IPS DF 19.7 (cell line): ENCODE measurements at regions not wholly inside any gene's neighbourhood (a gene's known extent, or its start where the extent isn't known, plus 50 kb on each side); places are given as distances from the start of the nearest gene placed in this dataset.
"Not testable (repeated sequence)": the region's sequence is repeated elsewhere in the genome, so short reads cannot be mapped to it uniquely, and the experiment has no call there.

Experiments used
- DNase-seq: peaks from one replicate; pipeline ENCODE4 v3.0.0-alpha.2; 2013; ENCODE audit warnings: low read depth, low spot score

GRCh38 chr18:3328532-3328931 is 66.6 kb downstream of the MYL12B start:
- DNase-seq, result no peak

- DNase-seq, result peak; percentile 57
These were observed 67.5 kb downstream of the MYL12B start for GRCh38 chr18:3329471-3329870.

DNA sequence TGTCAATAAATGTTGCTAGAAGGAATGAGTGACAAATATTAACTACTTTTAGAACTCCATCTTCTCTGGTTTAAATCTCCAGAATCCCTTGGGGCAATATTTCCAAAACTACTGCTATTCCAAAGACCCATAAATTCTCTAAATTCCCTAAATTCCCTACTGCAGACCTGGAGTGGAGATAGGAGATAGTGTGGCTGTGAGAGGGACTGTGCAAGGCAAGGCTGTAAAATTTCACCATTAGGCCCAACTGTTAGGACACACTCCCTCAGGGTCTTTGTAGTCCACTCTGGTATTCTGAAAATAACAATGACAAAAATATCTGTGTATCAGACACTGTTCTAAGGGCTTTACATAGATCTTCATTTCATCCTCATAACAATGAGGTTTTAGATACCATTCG is 67.9 kb downstream of the MYL12B start:
- DNase-seq, result no peak

DNA sequence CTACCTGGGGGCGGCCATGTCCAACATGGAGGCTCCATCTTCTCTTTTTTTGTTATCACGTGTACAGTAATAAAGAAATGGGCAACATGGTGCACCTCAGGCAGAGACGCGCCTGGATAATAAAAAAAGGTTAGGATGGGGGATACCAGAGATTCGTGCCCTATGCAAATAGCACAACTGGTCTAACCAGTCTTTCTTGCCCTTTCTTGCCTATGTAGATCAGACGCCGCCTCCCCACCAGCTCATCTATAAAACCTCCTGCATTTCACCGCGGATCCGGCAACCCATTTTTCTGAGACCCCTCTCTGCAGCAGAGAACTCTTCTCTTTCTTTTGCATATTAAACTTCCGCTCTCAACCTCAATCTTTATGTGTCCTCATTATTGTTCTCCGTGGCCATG is 68.7 kb downstream of the MYL12B start:
- no peak for DNase-seq

DNA sequence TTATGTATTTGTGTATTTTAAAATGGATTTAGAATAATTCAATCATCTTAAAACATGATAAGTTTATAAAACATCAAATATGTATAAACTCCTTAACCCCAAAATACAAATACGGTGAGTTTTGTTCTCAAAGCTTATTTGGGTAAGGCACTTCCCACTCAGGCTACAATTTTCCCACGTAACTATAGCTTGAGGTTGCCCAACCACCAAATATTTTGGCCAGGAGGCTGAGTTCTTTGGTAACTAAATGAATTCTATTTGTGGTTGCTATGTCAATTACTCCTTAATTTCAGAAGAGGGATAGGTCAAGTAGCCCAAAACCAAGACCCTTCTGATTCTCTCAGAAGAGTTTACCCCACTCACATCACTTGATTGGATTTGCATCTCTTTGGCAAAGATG is 70.4 kb downstream of the MYL12B start:
- DNase-seq, result no peak

- peak; percentile 70 for DNase-seq
These were observed 71.3 kb downstream of the MYL12B start for GRCh38 chr18:3333056-3333720.

DNA sequence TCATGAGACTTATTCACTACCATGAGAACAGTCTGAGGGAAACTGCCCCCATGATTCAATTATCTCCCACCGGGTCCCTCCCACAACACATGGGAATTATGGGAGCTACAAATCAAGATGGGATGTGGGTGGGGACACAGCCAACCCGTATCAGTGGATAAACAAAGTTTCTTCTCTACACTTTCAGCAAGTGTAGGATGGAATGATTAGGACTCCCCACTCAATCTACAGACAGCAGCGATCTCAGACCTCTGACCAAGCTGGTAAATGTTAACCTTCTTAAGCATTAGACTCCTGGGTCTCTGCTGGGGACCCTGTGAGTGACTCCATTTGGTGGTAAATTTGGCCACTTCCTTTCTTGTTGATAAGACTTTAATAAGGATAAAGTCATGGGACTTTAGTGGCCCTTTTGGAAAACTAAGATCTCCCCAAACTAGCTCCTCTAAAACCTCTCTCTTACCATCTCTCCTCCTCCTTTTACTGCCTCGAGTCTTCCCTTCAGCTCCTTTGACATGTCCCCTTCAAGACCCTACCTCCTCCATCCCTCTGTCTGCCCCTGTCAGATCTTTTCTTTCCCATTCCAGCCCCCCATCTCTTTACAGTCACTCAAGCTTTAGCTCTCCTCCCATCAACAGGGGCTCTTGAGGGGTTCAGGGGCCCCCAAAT is 71.9 kb downstream of the MYL12B start:
- DNase-seq, result no peak

DNA sequence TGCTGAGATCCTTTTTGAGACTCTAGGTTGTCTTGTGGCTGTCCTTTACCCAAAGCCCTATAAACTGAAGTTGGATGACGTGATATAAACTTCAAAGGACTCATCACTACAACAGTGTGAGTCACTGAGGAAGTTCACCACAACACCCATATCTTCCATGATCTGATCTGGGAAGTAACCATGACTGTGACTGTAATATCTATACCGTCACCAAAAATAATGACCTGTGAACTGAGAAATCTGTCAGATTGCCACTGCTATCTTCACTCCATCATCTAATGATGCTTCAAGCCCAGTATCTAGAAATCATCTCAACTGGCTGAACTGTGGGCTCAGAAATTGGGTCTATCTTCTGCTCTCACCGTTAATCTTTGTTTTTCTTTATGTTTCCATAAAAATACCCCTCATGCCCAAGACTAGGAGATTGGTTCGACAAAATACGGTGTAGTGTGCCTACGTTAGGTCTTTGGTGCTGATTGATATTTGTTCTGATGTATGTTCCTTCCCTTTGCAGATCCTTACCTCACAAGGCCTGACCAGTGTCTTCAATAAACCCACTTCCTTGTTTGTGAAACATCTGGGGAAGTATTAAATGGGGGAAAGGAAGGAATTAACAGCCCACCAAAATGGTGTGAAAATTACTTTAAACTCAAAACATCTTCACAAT is 78.2 kb downstream of the MYL12B start:
- no peak for DNase-seq

DNA sequence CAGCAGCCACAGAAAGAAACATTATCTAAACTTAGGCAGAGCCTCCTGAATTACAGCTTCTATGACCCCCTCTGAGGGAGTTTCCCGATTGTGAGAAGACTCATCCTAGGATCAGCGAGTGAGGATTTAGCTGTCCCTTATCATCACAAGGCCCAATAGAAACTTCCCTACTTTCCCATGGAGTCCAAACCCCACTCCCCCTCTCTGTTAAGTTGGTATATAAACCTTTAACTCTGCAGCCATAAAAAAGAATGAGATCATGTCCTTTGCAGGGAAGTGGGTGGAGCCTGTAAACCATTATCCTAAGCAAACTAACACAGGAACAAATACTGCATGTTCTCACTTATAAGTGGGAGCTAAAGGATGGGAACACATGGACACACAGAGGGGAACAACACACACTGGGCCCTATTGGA is 78.8 kb downstream of the MYL12B start:
- DNase-seq, result no peak

DNA sequence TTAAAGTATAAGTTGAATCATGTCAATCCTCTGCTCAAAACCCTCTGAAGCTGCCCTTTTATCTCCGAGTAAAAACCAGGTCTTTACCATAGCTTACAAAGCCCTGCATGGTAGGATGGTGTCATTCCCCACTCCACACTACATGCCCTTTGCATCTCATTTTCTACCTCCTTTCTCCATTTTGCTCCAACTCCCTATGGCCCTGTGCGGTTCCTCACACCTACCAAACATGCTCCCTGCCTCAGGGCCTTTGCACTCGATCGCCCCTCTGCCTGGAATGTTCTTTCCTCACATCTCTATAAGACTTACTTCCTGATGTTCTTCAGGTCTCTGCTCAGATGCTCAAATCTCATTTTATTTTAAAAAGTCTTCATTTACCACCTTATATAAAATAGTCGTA is 80.7 kb downstream of the MYL12B start:
- DNase-seq, result no peak

DNA sequence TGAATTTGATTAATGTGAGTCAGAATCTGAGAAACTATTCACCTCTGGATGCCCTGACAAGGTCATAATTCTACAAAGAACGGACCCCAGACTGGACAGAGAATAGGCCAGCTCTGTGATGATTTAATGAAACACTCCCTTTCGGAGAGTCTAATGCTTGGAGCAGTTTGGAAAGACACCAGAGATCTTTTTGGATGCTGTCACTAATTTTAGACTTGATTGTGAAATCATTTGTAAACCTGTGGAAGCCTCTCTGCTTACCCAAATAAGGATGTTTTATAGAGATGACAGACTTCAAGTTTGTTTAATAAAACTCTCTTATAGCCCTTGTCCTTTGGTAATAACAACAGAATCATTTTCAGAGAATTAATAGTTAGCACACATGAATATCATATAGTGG is 83.5 kb downstream of the MYL12B start:
- no peak for DNase-seq

DNA sequence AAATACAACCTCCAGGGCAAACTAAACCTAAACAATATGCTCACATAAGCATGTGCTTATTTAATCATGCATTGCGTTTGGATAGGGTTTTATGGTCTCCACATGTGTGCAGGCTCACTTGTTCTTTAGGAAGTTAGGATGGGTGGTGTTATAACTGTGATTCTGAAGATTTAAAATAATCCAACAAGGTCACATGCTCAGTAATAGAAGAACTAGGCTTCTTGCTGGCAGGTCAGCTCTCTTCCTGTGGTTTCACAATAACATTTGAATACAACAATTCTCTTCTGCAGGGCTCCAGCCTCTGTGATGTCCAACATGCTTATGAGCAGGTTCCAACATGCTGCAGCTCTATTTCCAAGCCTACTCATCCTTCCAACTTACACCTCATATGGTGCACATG is 84.0 kb downstream of the MYL12B start:
- no peak for DNase-seq

- no peak for DNase-seq
These were observed 84.6 kb downstream of the MYL12B start for GRCh38 chr18:3346487-3346886.

GRCh38 chr18:3347286-3347803 is 85.4 kb downstream of the MYL12B start:
- no peak for DNase-seq

DNA sequence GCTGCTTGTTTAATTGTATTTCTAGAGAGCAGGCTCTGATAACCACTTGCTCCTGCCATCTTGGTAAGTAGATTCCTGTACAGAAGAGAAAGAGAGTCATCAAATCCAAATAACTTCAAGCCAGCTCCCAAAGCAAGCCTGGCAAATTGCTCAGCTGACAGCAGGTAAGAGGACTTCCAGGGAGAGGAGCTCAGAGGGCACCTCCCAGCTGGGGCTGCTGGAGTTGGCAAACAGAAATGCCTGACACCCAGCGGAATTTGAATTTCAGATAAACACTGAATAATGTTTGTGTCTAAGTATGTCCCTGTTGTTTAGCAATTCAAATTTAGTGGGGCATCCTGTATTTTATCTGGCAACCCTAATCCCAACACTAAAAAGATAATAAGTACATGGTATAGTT is 86.2 kb downstream of the MYL12B start:
- DNase-seq, result no peak

GRCh38 chr18:3349046-3349841 is 87.3 kb downstream of the MYL12B start:
- not testable (repeated sequence) for DNase-seq

GRCh38 chr18:3350021-3350420 is 88.1 kb downstream of the MYL12B start:
- DNase-seq, result no peak

GRCh38 chr18:3350566-3351527 is 88.9 kb downstream of the MYL12B start:
- DNase-seq, result no peak

DNA sequence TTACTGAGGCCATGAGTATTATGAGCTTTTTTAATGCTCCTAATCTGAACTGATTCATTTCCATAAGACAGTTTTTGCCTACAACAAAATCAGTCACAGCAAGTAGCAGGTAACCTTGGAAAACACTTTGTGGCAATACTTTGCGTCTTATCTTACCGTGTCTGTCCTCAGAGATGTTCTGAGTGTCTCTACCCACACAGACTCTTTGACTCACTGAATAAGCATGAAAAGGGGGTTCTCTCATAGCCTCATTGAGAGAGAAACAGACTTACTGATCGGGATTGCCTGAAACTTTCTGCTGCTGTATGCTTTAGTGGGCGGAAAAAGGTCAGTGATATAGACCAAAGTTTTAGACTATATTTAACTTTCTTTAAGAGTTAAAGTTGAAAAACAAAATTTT is 92.6 kb downstream of the MYL12B start:
- DNase-seq, result no peak

DNA sequence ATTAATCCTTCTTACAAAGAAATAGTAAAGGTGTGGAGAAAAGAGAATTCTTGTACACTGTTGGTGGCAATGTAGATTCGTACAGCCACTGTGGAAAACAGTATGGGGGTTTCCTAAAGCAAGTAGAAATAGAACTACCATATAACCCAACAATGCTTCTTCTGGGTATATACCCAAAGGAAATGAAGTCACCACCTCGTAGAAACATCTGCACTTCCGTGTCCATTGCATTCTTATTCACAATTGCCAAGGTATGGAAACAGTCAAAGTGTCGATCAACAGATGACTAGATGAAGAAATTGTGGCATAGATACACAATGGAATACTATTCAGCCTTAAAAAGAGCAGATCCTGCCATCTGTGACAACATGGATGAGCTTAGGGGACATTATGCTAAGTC is 93.4 kb upstream of the TGIF1 start:
- no peak for DNase-seq

DNA sequence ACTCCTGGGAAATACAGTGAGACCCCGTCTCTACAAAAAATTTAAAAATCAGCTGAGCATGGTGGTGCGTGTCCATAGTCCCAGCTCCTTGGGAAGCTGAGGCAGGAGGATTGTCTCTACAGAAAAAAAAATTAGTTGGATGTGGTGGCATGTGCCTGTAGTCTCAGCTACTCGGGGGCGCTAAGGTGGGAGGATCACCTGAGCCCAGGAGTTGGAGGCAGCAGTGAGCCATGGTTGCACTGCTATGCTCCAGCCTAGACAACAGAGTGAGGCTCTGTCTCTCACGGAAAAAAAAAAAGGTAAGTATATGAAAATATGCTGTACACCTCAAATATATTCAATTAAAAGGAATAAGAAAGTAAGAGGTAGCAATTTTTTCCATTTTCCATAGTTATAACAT is 92.5 kb upstream of the TGIF1 start:
- DNase-seq, result no peak
